ENCODE measurements at regions not wholly inside any gene's neighbourhood (a gene's known extent, or its start where the extent isn't known, plus 50 kb on each side); places are given as distances from the start of the nearest gene placed in this dataset.
"Not testable (repeated sequence)": the region's sequence is repeated elsewhere in the genome, so short reads cannot be mapped to it uniquely, and the experiment has no call there.

DNA sequence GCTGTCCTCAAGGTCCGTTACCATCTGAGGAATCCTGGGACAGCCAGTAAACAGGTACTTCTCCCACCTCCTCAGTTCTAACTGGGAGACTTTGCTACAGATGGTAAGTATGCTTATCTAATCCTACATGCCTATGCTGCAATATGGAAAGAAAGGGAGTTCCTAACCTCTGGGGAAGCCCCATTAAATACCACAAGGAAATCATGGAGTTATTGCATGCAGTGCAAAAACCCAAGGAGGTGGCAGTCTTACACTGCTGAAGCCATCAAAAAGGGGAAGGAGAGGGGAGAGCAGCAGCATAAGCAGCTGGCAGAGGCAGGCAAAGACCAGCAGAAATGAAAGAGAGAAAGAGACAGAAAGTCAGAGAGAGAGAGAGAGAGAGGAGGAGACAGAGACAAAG is 327.1 kb downstream of the SRGAP2C start:
- TF ChIP-seq, protein P1, sequence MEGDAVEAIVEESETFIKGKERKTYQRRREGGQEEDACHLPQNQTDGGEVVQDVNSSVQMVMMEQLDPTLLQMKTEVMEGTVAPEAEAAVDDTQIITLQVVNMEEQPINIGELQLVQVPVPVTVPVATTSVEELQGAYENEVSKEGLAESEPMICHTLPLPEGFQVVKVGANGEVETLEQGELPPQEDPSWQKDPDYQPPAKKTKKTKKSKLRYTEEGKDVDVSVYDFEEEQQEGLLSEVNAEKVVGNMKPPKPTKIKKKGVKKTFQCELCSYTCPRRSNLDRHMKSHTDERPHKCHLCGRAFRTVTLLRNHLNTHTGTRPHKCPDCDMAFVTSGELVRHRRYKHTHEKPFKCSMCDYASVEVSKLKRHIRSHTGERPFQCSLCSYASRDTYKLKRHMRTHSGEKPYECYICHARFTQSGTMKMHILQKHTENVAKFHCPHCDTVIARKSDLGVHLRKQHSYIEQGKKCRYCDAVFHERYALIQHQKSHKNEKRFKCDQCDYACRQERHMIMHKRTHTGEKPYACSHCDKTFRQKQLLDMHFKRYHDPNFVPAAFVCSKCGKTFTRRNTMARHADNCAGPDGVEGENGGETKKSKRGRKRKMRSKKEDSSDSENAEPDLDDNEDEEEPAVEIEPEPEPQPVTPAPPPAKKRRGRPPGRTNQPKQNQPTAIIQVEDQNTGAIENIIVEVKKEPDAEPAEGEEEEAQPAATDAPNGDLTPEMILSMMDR (IDR thresholded peaks at IDR 0.05): not testable (repeated sequence)
- TF ChIP-seq POLR2A (IDR thresholded peaks at IDR 0.05): not testable (repeated sequence)
